ENCODE measurements at regions not wholly inside any gene's neighbourhood (a gene's known extent, or its start where the extent isn't known, plus 50 kb on each side); places are given as distances from the start of the nearest gene placed in this dataset.

- TF ChIP-seq CTCF (IDR thresholded peaks at IDR 0.05) (no peak), POLR2A (IDR thresholded peaks at IDR 0.05) (no peak)
Measured at GRCh38 chr14:56002876-56003625, 115.2 kb upstream of the PELI2 start.

Measured in thyroid gland (tissue), 4 donors.